HG03196 (cell line): ENCODE measurements at regions not wholly inside any gene's neighbourhood (a gene's known extent, or its start where the extent isn't known, plus 50 kb on each side); places are given as distances from the start of the nearest gene placed in this dataset.
"Not testable (repeated sequence)": the region's sequence is repeated elsewhere in the genome, so short reads cannot be mapped to it uniquely, and the experiment has no call there.

ENCODE experiments used
- ATAC-seq: cut with Tn5 transposase; IDR thresholded peaks from one replicate; pipeline ENCODE4 v1.9.1; 2021; ENCODE audit not compliant: unreplicated experiment

DNA sequence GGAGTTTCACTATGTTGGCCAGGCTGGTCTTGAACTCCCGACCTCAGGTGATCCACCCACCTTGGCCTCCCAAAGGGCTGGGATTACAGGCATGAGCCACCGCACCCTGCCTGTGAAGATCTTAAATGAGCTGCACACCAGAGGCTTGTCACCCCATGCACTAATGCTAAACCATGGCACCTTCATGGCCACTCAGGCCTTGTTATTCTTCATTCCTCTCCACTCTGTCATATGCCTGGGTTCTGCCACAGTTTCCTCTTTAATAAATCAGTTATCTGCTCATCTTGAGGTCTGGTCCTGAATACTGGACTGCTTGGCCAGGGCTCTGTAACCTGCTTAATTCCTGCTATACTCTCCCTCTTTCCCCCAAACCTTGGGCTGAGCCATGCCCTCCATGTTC is 104.3 kb upstream of the FOXN2 start:
- ATAC-seq = no peak

GRCh38 chr2:48213646-48214045 is 100.8 kb upstream of the FOXN2 start:
- no peak for ATAC-seq

GRCh38 chr2:48218169-48218568 is 96.3 kb upstream of the FOXN2 start:
- no peak for ATAC-seq

GRCh38 chr2:48219234-48219554 is 95.3 kb upstream of the FOXN2 start:
- ATAC-seq = no peak

GRCh38 chr2:48219555-48220436 is 94.7 kb upstream of the FOXN2 start:
- ATAC-seq = no peak

DNA sequence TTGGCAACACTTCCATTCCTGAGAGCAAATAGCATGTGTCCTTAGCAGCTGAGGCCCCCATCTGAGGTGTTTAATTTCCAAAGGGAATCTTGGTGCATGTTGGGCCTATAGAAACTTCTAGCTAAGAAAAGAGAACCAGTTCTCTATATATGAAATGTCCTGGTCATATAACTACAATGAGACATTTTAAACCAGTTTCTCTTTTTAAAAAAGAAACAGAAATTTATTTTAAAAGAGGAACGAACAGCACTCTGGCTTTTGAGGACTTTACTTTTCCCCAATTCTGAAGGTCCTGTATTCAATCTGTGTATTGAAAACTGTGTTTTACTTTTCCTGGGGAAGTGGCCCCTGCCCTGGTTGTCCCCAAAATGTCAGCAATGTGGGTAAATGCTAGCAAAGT is 94.0 kb upstream of the FOXN2 start:
- no peak for ATAC-seq

DNA sequence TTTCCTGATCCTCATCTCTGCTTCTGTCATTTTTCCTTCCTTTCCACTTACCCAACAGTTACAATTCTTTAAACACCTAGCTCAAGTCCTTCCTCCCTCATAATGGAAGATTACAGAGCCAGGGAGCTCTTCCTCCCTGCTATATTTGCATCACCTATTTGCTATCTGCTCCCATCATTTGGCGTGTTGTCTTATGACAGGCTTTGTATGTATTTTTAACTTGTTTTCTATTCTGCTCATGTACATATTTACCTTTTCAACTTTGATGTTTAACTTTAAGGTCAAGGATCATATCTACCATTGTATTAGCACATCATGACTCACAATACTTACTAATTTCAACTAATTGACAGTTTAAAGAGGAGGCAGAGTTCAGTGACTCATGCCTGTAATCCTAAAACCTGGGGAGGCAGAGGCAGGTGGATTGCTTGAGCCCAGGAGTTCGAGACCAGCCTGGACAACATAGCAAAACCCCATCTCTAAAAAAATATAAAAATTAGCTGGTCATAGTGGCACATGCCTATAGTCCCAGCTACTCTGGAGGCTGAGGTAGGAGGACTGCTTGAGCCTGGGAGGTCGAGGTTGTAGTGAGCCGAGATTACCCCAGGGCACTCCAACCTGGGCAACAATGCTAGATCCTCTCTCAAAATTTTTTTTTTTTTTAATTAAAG is 92.5 kb upstream of the FOXN2 start:
- no peak for ATAC-seq

GRCh38 chr2:48227617-48228344 is 86.7 kb upstream of the FOXN2 start:
- peak; percentile 79 for ATAC-seq

- ATAC-seq = no peak
Measured at GRCh38 chr2:48228345-48228684, 86.2 kb upstream of the FOXN2 start.

DNA sequence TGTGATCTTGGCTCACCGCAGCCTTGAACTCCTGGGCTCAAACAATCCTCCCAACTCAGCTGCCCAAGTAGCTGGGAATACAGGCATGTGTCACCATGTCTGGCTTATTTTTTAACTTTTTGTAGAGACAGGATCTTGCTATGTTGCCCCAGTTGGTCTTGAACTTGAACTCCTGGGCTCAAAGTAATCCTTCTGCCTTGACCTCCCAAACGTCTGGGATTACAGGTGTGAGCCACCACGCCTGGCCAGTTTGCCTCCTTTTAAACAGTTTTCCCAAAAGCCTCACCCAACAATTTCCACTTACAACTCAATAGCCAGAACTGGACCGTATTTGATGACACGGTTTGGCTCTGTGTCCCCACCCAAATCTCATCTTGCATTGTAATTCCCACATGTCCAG is 85.4 kb upstream of the FOXN2 start:
- ATAC-seq = no peak

DNA sequence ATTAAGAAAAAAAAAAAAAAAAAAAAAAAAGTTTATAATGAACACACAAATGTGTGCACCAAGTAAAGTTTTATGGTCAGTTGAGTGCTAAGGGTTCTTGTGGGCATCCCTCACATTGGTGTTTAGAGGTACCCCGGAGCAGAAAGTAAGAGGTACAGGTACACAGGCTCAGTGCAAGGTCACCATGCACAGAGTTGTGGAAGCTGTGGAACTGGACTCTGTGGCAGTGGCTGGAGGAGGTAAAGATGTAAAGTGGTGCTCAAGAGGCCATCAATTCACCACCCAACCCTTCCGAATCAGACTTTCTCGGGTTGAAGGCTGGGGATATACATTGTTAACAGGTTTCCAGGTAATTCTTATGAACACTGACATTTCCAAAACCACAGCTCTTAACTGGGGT is 83.6 kb upstream of the FOXN2 start:
- ATAC-seq = no peak

GRCh38 chr2:48232351-48232750 is 82.1 kb upstream of the FOXN2 start:
- no peak for ATAC-seq

GRCh38 chr2:48233005-48233404 is 81.5 kb upstream of the FOXN2 start:
- ATAC-seq = no peak

- not testable (repeated sequence) for ATAC-seq
Measured at GRCh38 chr2:48233824-48234223, 80.7 kb upstream of the FOXN2 start.

DNA sequence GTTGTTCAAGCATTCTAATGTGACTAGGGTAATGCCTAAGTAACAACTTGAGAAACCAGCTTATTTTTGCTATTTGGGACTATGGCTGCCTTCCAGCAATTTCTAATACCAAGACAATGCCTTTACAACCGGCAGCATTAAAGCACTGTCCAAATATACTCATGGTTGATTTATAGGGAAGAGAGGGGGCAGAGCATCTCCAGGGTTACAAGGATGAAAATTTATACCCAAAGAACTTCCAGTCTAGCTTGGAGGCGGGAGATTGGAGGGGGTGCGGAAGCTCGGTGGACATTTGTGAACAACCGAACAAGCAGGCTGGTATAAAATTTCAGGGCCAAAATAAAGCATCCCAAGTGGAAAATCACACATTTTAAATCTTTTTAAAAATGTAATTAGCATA is 79.4 kb upstream of the FOXN2 start:
- no peak for ATAC-seq

- ATAC-seq = no peak
Measured at GRCh38 chr2:48238381-48238780, 76.1 kb upstream of the FOXN2 start.

GRCh38 chr2:48240912-48241311 is 73.6 kb upstream of the FOXN2 start:
- no peak for ATAC-seq

DNA sequence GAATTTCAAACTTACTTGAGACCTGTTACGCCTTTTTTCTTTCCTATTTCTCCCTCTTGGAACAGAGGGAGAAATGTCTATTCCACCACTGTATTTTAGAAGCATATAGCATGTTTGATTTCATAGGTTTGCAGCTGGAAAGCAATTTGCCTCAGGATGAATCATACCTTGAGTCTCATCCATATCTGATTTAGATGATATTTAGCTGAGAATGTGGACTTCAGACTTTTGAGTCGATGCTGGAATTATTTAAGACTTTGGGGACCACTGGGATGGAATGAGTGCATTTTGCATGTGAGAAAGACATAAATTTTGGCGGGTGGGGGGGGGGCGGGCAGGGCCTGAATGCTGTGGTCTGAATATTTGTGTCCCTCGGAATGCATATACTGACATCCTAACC is 67.3 kb upstream of the FOXN2 start:
- ATAC-seq = no peak

- peak; percentile 92 for ATAC-seq
Measured at GRCh38 chr2:48248251-48248933, 66.1 kb upstream of the FOXN2 start.

- no peak for ATAC-seq
Measured at GRCh38 chr2:48249025-48249424, 65.5 kb upstream of the FOXN2 start.

GRCh38 chr2:48249631-48250473 is 64.6 kb upstream of the FOXN2 start:
- ATAC-seq = no peak
